ENCODE measurements at regions not wholly inside any gene's neighbourhood (a gene's known extent, or its start where the extent isn't known, plus 50 kb on each side); places are given as distances from the start of the nearest gene placed in this dataset.

DNA sequence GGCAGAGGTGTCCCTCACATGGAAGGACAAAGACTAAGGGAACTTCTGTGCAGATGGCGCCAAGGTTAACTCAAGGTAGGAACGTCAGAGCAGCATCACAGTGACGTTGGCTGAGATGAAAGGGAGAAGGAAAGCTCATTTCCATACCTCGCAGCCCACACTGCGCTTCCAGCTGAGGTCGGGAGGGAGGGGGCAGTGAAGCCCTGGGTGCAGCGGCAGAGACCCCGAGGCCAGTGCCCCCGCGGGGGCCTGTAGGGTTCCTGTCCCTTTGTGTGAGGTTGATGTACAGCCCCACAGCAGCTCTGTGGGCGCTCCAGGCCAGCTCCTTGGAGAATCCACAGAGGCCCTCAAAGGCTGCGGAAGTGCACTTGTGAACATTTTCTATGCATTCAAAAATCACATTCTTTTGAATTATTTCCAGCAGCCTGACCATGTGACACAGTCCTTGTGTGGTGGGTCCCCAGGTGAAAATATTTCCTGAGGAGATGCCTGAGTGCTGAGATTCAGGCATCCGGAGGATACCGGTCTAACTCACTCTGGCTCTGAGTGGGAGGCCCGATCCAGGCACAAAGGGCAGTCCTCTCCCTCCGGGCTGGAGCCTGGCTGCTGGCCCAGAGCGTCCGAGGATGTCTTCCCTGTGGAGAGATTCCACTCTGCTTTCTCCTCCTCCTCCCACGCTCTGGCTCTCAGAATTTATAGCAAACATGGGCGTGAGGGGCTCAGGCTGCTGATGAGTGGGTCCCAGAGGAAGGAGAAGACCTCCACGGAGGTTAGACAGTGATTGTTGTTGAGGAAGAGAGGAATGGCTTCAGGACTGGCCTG is 150.7 kb downstream of the ICE1 start:
- Histone ChIP-seq H3K27me3 (peaks cover 9% of the 10 kb centered on the region; the same call in 1 of the 2 replicates), H3K36me3 (no peaks in the 10 kb centered on the region), H3K9me3 (no peaks in the 10 kb centered on the region), H3K4me3 (no peak overlapping the region)
- DNase-seq, result no peak

DNA sequence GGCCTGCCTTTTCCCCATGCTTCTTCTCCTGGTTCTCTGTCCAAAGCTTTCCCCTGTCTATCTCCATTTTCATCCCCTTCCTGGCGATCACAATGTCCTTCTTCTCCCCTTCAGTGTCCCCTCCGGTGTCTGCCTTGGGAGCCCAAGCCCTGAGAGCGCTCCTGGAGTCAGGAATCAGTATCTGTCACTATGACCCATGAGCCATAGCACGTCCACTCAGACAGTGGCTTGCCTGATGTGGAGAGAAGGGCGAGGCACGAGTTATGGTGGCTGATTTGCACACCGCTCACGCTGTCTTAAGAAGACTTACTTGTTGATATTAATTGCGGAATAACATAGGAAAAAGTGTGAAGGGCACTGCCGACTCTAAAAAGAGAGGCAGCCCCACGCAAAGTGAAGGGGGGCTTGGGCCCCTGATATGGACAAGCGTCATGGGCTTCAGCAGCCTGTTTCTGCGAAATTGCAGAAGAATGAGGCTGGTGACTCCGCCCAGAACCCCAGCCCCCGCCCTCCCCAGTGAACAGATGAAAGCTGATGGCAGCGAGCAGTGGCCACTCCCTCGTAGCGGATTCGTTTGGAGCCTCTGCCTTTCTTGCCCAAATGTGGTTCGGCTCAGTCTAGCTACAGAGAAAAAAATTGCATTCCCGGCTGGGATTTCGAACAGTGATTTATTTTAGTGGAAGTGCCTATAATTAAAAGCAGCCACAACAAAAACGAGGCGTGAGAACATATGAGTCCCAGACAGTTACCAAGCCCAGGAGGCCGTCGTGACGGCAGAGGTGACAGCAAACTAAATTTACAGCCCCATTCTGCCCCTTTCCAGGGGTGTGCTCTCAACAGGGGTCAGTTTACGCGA is 149.8 kb downstream of the ICE1 start:
- no peaks in the 10 kb centered on the region for H3K36me3 ChIP-seq
- H3K9me3 ChIP-seq, result no peaks in the 10 kb centered on the region
- peaks cover 9% of the 10 kb centered on the region for H3K27me3 ChIP-seq
- no peak overlapping the region for H3K4me3 ChIP-seq
- DNase-seq, result peak; percentile 28

DNA sequence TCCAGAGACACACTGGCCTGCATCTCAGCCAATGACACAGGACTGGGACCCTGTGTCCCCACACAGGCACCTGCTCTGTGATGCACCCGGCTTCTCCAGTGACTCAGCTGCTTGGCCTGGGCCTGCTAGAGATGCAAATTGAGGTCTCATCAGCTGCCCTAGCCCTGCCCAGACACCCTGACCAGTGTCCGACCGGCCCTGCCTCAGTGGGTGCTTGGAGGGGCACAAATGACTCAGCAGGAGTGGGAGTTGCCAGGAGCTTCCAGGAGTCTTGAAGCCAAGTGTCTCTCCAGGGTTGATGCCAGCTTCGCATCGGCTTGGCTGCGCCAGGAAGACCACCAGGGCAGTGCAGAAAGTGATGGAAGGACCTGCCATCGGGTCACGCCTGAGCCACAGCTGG is 148.2 kb downstream of the ICE1 start:
- DNase-seq, result no peak
- H3K27me3 ChIP-seq, result peaks cover 10% of the 10 kb centered on the region
- H3K9me3 ChIP-seq, result no peaks in the 10 kb centered on the region
- no peak overlapping the region for H3K4me3 ChIP-seq
- no peaks in the 10 kb centered on the region for H3K36me3 ChIP-seq

DNA sequence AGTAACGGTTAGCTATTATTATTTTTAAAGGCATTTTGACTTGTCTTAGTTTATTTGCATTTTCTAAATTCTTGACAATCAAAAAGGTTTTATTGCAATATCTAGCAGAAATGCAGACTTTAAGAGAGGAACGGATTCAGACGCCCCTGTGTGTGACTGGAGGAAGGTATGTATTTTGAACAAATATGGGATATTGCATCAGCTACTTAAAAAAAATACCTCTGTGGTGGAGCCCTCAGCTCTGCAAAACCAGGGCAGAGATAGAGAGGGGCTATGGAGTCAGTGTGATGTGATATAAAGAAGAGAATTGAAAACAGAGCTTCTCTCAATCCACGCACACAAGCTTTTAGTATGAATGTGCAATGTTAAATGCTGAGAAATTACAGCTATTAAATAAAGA is 142.4 kb downstream of the ICE1 start:
- Histone ChIP-seq H3K9me3 (no peaks in the 10 kb centered on the region), H3K4me3 (no peak overlapping the region), H3K36me3 (no peaks in the 10 kb centered on the region), H3K27me3 (peaks cover 22% of the 10 kb centered on the region)
- no peak for DNase-seq

DNA sequence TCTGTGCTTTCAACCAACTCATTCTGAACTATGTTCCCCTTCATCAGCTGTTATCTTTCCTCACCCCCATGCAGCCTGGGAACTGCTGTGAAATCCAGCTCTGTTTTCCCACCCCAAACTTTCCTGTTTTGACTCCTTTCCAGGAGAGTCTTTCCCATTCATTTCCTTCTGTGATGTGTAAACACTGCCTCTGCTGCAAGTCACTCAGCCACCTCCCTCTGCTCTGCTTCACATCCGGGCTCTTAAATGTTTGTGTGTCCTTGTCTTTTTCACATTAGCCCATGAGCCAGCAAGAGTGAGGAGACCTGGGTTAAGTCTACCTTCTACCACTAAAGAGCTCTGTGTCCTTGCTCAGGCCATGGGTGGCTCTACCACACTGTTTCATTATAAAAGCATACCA is 137.5 kb downstream of the ICE1 start:
- no peak for DNase-seq
- Histone ChIP-seq H3K9me3 (no peaks in the 10 kb centered on the region), H3K36me3 (no peaks in the 10 kb centered on the region), H3K27me3 (peaks cover 19% of the 10 kb centered on the region), H3K4me3 (no peak overlapping the region)

DNA sequence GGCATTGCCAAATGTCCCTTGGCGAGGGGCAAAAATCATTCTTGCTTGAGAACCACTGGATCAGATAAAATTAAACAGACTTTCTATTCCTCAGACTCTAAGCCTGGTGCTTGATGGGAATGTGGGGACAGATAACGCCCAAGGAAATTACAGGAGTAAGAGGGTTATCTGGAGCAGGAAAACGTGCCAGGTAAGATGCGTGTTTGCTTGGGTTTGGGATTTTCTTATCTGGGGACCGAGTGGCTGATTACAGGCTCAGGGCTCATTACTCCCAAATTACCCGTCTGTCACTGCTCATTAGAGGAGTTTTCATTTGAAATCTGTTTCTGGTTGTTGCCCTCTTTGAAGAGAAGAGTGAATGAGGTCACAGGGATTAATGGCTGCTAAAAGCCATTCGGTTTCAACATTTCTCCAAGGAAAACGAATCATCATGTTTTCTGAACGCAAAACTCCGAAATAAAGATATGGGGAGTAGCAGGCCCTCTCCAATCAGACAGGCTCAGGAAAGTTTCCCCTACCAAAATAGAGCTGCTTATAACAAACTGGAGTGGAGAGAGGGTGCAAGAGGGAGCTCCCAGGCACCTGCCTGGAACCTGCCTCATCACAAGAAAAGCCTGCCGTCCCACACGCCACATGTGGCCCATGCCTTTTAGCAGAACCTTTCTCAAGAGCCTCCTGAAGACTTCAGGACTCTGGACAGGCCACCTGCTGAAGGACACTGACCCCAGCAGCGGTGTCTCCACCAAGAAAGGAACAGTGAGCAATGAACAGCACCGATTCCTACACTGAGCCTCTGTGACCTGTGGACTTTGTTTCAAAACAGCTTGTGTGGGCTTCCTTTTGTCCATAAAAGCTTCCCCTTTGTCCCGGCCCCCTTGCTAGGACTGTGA is 136.4 kb downstream of the ICE1 start:
- H3K9me3 ChIP-seq, result no peaks in the 10 kb centered on the region
- H3K36me3 ChIP-seq, result no peaks in the 10 kb centered on the region
- H3K27me3 ChIP-seq, result peaks cover 16% of the 10 kb centered on the region
- H3K4me3 ChIP-seq, result no peak overlapping the region
- no peak for DNase-seq

DNA sequence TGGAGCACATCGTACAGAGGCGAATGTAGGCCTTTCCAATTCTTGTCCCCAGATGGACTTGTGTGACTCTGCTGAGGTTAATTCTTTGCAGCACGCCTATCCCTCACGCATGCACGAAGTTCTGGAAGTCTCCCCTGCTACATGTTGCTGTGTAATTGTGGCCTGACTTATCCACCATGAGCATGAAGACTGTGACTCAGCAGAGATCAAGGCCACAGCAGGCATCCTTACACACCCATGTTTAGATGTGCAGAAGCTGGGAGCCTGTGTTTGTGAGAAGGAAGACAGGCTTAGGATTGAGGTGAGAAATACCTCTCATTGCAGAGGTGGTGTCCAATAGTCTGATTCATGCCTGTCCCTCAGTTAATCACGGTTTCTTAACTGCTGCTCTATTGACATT is 135.6 kb downstream of the ICE1 start:
- DNase-seq, result no peak
- no peaks in the 10 kb centered on the region for H3K9me3 ChIP-seq
- H3K27me3 ChIP-seq, result peaks cover 8% of the 10 kb centered on the region
- H3K4me3 ChIP-seq, result no peak overlapping the region
- no peaks in the 10 kb centered on the region for H3K36me3 ChIP-seq

DNA sequence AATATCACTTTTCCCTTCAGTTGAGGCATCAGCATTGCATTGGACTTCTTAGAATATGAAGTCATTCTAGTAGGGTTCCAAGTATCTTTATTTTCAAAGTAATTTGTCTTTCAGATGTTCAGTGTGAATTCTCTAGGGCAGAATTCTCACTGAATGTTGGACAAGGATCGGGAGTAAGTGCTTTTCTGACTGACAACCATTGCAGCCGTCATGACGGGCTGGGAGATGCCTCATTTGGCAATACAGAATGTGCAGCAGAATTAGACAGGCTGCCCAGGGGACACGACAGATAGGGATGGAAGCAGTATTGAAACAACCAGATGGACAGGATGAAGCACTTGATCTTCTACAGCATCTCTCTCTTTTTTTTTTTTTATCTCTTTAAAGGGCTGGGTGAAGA is 129.0 kb downstream of the ICE1 start:
- Histone ChIP-seq H3K36me3 (no peaks in the 10 kb centered on the region), H3K9me3 (no peaks in the 10 kb centered on the region), H3K27me3 (no peaks in the 10 kb centered on the region; the same call in 1 of the 2 replicates), H3K4me3 (no peak overlapping the region)
- DNase-seq, result no peak

DNA sequence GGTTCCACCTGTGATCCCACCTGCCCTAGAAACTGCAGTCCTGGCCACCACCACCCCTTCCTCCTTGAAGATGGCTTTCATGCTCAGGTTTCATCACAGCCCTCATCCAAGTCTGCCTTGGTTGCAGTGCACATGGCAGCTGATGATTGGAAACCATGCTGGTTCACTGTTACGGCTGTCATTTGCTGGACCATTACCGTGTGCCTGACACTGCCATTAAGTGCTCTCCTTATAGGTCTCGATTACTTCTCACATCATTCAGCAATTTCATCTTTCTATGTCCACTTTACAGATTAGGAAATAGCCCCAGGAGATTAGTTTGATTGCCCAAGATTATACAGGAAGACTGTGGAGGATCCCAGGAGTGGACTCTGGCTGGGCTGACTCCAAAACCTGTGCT is 123.9 kb downstream of the ICE1 start:
- DNase-seq, result no peak
- Histone ChIP-seq H3K36me3 (no peaks in the 10 kb centered on the region), H3K4me3 (no peak overlapping the region), H3K9me3 (no peaks in the 10 kb centered on the region), H3K27me3 (no peaks in the 10 kb centered on the region)

DNA sequence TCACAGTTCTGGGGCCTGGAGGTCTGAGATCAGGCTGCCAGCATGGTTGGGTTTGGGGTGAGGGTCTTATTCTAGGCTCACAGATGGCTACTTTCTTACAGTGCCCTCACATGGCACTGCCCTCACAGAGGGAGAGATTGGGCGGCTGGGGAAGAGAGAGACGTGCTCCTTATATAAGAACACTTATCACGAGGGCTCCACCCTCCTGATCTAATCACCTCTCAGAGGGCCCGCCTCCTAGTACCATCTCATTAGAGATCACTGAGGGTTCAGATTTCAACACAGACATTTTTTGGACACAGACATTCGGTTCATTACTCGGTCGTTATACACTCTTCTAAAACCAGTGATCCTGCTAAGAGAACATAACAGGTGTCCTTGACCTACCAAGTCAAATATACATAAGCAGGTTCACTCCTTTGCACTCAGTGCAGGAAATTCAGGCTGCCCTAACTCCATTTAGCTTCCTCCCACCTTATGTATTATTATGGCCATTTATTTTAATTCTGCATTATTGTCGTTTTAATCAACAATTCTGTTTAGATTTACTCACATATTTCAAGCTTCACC is 121.7 kb downstream of the ICE1 start:
- Histone ChIP-seq H3K27me3 (no peaks in the 10 kb centered on the region), H3K36me3 (no peaks in the 10 kb centered on the region), H3K9me3 (no peaks in the 10 kb centered on the region), H3K4me3 (no peak overlapping the region)
- DNase-seq, result no peak

DNA sequence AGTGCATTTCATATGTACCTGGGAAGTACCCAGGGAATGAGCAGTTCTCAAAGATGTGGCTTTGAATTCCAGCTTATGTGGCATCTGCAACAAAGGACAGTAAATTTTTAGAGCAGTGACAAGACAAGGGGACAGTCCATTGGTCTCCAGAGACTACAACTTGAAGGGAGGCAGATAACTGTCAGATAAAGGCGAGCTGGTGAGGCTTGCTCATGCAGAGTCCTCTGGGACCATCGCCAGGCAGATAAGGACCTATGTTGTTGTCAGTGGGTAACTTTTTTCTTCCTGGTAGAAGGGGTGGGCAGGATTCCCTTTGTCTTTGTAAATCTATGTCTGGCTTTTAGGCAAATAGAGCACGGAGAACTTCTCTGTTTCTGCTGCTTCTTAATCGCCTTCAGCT is 120.2 kb downstream of the ICE1 start:
- Histone ChIP-seq H3K9me3 (no peaks in the 10 kb centered on the region), H3K27me3 (no peaks in the 10 kb centered on the region), H3K36me3 (no peaks in the 10 kb centered on the region)

DNA sequence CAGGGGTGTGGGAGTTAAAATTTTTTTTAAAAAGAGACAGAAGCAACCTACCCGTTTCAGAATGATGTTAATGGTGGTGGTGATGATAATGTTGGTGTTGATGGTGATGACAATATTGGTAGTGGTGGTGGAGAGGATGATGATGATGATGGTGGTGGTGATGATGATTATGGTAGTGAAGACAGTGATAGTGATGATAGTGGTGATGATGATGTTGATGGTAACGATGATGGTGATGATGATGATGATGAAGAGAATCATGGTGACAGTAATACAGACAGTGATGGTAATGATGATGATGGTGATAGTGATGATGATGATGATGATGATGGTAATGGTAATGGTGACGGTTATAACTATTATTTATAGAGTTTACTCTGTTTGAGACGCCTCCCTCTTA is 117.6 kb downstream of the ICE1 start:
- DNase-seq, result no peak
- Histone ChIP-seq H3K4me3 (no peak overlapping the region), H3K27me3 (no peaks in the 10 kb centered on the region), H3K36me3 (no peaks in the 10 kb centered on the region), H3K9me3 (no peaks in the 10 kb centered on the region)

More for the DNA sequence above, 120.2 kb downstream of the ICE1 start:
- no peak overlapping the region for H3K4me3 ChIP-seq
- DNase-seq, result no peak

All from MG63 (cell line).